NCI-H128 (cell line): ENCODE measurements at regions not wholly inside any gene's neighbourhood (a gene's known extent, or its start where the extent isn't known, plus 50 kb on each side); places are given as distances from the start of the nearest gene placed in this dataset.
"Not testable (repeated sequence)": the region's sequence is repeated elsewhere in the genome, so short reads cannot be mapped to it uniquely, and the experiment has no call there.

Experiments used
- DNase-seq: peaks from one replicate; lab custom pipeline; 2025; ENCODE audit not compliant: unreplicated experiment; lab: John Stamatoyannopoulos, UW

DNA sequence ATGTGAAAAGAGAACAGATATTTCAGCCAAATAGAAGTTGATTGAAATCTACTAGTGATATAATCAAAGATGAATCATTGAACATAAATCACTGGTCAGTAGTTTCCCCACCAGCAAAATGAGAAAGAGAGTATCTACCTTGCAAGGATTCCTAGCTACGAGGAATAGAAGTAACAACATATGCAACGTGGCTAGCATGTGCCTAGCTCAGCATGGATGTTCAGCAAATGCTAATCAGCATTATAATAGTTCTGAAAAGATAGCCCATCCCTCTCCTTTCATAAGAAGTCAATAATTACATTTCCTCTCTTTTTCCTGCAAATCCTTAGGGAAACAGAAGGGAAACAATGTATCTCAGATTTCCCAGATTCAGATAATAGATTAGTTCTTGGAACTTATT lies 417.2 kb downstream of the SATB2 start:
- no peak for DNase-seq

DNA sequence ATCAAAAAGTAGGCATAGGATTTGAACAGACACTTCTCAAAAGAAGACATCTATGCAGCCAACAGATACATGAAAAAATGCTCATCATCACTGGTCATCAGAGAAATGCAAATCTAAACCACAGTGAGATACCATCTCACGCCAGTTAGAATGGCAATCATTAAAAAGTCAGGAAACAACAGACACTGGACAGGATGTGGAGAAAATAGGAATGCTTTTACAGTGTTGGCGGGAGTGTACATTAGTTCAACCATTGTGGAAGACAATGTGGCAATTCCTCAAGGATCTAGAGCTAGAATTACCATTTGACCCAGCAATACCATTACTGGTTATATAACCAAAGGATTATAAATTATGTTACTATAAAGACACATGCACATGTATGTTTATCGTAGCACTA lies 424.0 kb downstream of the SATB2 start:
- not testable (repeated sequence) for DNase-seq

DNA sequence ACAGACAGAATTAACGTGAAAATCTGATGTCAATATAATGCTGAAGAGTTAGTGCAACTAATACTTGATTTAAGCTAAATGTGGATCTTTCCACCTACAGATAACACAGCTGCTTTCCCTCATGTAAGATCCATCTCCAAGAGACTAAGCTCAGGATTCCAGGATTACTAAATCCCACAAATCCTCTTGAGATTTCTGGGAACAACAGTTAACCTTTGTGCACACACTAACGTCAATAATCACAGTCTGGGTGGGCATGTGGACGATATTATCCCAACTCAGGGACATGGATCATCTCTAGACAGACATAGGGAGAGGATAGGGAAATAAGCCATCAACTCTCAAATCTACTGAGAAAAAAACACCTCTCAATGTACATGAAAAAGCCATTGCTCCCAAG lies 432.6 kb downstream of the SATB2 start:
- DNase-seq: no peak

DNA sequence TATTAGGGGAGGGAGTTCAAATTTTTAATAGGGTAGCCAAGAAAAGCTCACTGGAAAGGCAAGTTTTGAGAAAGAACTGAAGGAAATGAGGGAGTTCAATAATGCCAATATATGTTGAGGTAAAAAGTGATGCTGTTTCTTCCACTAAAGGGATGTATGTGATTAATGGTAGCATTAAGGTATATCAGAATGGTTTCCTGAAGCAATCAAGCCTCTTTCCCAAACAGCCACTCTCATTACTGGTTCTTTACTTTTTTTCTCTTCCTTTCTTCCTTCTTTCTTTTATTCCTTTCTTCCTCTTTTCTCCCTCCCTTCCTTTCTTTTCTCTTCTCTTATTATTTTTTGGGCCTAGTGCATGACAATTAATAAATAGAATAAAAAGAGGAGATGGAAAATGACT lies 433.5 kb downstream of the SATB2 start:
- DNase-seq: no peak

DNA sequence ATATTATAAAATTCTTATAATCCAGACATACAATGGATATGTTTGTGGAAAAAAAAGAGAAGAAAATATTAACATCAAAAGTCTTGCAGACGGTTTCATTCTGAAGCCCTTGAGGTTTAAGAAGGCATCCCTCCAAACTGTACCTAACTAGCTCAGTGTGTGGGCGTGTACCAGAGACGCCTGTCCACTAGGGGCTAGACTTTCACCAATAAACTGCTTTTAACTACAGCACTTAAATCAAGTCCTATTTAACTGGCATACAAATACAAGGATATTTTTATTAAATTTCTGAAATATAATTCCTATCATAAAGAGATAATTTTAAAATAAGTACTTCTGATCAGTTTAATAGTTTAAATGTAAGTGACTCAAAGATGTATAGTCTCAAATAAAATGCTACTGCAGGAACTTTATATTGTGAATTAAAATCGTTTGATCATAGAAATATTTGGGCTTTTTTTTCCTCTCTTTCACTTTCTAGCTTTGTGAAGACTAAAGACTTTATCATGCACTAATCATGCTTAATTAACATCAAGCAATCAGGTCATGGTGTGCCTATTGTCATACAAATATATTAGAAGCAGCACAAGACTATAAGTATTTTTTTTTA lies 437.7 kb downstream of the SATB2 start:
- DNase-seq: no peak

DNA sequence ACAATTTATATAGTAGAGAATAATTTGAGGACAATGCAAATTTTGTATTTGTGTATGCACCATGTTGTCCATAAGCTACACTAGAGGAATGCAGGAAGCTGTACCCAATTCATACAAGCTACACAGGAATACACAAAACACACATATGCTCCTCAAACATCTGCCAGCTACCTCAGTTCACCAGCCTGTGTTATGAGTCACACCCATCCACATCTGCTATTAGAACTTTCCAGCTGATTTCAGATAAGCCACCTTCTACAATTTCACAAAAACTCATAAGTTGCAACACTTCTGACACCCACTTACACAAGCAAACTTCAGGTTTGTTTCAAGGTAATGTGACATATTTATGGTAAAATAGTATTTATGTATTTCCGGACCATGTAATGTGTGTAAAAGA lies 438.9 kb downstream of the SATB2 start:
- DNase-seq: no peak

DNA sequence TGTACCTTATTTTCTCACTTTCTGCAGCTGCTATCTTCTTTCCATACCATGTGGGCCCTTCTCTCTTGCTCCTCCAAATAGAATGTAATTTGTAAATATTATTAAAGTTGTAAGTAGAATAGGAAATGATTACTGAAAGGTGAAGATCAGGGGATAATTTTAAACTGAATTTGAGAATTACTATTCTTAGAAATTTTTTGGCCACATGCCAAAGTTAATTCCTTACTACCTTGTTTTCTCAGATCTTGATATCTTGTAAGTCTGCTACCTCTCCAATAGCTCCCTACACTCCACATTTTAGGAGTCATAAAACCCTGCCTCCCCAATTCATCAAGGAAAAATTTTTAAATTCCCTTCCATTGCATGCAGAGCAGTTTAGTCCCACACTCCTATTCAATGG lies 442.7 kb downstream of the SATB2 start:
- no peak for DNase-seq

DNA sequence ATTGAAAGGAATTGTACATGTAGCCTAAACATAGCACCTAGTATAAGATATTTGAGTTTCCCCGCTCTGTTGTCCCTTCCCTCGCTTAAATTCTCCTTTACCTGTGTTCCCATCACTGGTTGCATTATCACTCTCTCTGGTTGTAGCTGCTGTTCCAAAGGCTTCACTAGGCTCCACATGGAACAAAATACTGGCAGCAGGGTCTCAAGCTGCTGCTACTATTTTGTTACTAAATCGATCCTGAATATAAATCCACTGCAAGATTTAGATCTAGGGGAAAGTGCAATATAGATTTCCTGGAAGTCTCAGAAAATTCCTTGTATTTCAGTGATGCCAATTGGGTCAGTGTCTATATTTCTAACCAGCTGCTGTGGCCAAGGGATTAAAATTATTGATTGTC lies 443.5 kb downstream of the SATB2 start:
- DNase-seq: no peak

DNA sequence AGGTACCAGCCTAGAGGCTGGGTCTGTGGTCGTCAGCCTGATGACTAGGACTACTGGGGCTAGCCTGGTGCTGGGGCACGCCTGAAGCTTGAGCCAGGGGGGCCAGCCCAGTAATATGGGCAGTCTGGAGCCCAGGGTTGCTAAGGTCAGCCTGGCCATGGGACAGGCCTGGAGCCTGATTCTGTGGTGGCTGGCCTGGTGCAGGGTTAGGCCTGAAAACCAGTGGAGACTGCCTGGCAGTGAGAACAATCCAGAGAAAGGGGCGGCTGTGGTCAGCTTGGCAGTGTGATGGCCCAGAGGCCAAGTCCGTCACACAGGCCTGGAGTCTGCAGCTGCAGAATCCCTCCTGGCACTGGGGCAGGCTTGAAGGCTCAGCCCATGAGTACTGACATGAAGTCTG lies 445.8 kb downstream of the SATB2 start:
- DNase-seq: no peak

DNA sequence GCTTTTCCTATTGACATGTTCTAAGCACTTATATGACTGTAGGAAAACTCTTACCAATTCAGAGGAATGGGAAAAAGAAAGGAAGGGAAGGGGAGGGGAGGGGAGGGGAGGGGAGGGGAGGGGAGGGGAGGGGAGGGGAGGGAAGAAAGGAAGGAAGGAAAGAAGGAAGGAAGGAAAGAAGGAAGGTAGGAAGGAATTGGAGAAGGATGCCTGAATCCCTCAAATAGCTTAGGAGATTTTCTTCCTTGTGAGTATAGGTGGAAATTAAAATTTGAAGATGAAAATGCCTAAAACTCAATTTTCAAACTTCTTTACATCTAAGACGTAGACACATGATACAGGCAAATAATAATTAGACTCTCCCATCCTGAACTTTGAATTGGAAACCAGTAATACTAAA lies 463.1 kb downstream of the SATB2 start:
- DNase-seq: no peak

DNA sequence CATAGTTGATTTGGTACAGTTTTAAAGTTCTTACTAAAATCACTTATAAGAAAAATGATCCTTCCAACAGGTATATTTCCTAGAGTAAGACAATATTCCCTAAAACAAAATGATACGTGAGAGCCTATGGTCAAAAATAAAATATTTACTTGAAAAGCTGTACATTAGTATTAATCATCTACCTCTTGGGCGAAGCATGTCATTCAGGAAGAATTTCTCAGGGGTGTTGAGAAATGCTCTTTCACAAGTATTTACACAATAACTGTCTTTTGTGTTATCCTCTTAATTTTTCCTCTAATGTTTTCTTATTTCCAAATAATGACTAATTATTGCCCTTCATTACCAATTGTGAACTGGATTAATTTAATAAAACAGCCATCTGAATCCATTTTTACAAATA lies 466.3 kb downstream of the SATB2 start:
- no peak for DNase-seq

DNA sequence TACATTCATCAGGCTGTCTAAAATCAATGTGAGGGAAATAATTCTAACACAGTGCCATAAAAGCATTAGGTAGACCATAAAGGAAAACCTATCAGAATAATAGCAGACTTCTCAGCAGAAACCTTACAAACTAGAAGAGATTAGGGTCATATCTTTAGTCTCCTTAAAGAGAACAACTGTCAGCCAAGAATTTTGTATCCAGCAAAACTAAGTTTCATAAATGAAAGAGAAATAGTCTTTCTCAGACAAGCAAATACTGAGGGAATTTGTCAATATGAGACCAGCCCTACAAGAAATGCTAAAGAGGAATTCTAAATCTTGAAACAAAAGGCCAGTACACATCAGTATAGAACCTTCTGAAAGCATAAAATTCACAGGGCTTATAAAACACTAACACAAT lies 482.0 kb downstream of the SATB2 start:
- no peak for DNase-seq

DNA sequence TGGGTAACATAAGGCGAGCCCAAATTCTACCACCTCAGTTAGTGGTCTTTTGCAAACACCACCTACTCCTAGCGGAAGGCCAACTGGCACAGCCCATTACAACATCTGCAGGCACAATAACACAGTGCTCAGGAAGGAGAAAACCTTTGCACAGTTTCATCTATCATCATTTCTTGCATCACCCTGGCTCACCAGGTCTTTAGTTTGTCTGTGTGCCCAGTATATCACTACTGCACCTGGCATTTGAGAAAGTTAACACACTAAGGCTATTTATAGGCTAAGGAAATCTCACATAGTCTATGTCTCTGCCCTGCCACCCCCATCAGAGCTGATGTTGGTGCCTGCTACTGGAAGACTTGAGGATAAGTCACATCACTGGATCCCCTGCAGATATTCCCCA lies 484.0 kb downstream of the SATB2 start:
- DNase-seq: no peak

DNA sequence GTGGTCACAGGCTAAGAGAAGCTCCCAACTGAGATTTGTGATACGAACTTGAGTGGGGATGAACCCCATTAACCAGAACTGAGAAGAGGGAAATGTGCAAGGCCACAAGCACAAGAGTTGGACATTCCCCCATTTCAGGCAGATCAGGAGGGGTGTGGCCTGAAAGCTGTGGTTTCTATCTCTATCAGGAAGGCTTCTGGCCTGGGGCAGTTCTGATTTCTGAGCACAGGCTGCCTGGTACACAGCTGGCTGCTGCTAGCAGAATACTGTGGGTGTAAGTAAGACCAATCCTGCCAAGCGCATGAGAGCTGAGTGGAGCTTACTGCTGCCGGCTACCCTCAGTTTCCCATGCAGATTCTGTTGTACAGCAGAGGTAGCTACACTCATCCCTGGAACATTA lies 484.6 kb downstream of the SATB2 start:
- DNase-seq: no peak

DNA sequence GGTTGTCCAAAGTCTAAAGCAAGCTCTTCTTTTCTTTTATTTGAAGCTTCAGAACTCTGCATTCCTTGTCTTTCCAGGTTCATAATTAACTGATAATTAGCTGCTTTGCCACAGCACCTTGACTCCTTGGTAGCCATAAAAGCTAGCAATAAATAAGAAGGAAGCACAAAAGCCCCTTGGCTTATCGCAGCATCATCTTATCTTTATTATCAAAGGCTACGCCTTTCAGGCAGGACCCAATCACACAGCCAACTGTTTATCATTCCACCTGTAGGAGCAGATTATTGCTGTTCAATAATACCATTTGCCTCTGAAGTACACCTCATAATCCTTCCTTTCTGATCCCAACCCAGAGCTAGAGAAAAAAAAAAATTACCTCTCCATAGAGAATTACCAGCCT lies 489.2 kb downstream of the SATB2 start:
- DNase-seq: no peak

DNA sequence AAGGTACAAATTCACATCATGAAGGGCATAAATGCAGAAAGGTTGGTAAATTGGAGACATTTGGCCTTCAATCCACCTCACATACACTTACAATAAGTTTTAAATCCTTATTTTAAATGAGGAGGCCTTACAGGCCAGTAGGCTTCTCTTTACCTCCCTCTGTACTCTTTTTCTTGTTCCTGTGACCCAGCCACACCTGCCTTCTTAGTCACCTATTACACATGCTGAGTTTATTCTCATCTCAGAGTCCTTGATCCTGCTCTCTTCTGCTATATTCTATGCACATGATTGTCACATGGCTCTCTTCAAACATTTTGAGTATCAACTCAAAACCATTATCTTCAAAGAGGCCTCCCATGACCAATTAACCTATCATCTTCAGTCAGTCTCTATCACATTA lies 491.5 kb downstream of the SATB2 start:
- DNase-seq: no peak

DNA sequence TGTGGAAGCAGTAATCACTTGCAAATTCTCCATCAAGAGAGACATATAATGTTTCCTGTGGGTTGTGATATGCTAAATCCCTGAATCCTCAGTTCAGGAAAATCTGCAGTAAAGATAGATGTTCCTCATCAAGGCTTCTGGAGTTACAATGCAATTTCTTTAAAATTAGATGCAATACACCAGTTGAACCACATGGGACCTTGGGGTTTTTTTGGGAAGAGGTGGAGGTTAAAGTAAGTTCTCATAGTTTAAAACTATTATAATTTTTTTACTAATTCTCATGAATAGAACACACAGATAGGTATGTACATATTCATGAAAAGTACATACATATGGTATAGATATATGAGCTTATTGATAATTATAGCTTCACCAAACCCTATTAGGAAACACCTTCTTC lies 496.2 kb downstream of the SATB2 start:
- DNase-seq: no peak

DNA sequence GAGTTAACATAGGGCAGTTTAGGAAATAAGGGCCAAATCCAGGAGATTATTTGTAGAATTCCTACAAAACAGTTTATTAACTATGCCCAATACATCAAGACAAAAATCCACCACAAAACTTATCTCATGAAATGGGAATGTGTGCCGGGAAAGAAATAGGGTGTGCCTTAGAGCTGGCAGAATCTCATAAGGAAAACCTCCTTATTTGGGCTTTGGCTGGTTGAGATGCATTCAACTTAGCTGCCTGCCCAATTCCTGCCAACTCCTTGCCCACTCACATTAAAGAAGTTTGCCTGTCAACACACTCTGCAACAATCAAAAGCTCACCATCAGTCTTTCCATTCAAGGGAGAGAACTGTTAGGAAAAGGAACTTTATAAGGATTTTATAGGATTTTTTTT lies 500.6 kb downstream of the SATB2 start:
- no peak for DNase-seq

DNA sequence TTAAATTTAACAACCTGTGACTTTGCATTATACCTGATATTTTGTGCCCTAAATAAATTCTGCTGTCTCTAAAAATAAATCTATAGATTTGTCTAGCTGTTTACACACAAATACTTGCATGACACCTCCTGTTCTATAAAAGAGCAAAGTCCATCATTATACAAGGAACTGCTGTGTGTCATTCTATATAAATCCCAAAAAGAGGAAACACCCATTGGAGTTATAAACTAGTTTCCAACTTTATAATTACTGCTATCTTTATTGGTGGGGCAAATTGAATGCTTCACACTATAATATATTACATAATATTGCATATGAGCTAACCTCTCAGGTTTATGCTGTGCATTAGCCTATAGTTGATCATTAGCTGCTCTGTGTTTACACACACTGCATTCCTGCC lies 504.4 kb downstream of the SATB2 start:
- no peak for DNase-seq

DNA sequence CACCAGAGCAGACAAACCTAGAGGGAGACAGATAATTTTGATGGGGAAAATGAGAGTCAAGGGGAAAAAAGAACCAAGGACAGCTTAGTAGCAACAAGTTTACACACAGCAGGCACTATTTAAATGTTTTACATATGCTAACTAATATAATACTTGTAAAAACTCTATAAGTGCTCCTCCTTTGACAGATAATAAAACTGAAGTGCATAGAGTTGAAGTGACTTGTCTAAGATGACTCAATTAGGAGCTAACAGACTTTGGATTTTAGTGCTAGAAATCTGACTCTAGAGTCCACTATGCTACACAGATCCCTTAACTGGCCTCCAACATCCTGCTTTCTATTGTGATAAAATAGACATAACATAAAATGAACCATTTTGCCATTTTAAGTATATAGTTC lies 506.9 kb downstream of the SATB2 start:
- no peak for DNase-seq

DNA sequence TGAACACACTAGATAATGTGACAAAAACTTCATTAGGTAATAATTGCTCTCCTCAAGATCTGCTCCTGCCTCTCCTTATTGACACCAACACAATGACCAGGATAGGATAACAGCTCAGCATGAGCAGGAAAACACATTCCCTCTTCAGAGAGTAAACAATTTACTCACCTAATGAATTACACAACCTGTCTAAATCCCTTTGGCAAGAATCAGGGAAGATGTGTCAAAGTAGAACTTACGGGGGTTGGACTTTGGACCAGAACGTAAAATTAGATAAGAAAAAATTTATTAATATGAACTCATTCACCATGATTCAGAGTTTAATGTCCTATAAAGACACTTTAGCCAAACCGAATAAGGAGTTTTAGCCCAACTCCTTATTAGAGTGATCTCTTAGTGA lies 512.2 kb downstream of the SATB2 start:
- DNase-seq: no peak

DNA sequence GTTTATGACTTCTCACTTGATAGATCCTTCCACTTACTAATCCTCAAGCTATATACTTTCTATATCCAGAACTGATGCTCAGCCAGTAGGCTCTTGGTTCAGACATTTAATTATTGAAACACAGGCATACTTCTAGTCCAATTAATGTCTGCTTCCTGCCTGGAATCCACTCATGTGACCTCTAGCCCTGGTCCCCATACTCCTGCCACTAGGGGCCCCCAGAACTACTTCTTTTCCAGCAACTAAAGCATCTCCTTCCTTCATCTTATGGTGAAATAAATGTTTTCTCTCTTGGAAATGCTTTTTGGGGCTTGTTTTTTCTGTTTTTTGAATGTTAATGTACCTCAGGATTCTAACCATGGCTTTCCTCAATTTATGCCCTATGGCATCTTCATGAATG lies 527.6 kb downstream of the SATB2 start:
- DNase-seq: no peak

DNA sequence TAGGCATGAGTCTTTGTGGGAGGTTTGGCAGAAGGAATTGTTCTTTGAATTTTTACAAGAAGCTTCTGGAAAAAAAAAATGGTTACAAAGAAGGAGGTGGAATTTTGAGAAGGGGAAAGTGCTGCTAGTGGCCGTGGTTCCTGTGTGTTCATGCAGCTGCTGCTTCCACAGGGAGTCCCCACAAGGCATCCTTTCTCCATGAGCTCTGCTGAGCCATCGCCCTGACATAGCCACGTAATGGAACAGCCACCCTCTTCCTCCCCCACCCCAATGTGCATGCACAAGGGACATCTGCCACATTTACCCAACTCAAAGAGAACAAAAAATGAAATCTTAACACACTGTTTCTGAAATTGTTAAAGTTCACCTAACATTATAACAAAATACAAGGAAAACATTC lies 529.7 kb downstream of the SATB2 start:
- DNase-seq: no peak
